WI38 (cell line): ENCODE measurements at regions not wholly inside any gene's neighbourhood (a gene's known extent, or its start where the extent isn't known, plus 50 kb on each side); places are given as distances from the start of the nearest gene placed in this dataset.

ENCODE experiments used
- H3K4me3 ChIP-seq: 2 replicates; pipeline ENCODE4 v1.5.1; 2011; ENCODE audit warnings: low read depth, mild to moderate bottlenecking, control low read depth, low read length
- TF ChIP-seq, protein P1 (sequence below): IDR thresholded peaks from 2 replicates; pipeline ENCODE4 v1.5.1; 2012; ENCODE audit warnings: low read depth, mild to moderate bottlenecking, control low read depth, low read length

DNA sequence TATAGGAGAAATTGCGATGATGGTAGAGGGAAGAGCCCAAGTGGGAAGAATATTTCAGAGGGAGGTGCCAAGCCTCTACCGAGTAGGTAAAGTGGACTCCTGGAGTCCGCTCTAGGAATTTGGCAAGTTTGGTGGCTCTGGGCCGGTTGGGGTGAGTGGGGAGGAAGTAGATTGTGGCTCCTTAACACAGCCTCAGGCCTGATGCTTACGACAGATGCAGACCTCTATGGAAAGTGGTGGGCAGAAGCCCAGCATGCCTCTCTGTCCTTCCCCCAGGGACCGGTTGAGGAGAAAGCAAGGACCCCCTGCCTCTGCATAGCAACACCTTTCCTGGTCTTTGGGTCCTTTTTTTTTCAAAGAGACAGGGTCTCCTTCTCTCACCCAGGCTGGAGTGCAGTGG, 55.9 kb upstream of the SIAH1 start:
- TF ChIP-seq, protein P1, sequence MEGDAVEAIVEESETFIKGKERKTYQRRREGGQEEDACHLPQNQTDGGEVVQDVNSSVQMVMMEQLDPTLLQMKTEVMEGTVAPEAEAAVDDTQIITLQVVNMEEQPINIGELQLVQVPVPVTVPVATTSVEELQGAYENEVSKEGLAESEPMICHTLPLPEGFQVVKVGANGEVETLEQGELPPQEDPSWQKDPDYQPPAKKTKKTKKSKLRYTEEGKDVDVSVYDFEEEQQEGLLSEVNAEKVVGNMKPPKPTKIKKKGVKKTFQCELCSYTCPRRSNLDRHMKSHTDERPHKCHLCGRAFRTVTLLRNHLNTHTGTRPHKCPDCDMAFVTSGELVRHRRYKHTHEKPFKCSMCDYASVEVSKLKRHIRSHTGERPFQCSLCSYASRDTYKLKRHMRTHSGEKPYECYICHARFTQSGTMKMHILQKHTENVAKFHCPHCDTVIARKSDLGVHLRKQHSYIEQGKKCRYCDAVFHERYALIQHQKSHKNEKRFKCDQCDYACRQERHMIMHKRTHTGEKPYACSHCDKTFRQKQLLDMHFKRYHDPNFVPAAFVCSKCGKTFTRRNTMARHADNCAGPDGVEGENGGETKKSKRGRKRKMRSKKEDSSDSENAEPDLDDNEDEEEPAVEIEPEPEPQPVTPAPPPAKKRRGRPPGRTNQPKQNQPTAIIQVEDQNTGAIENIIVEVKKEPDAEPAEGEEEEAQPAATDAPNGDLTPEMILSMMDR, result no peak
- no peak overlapping the region for H3K4me3 ChIP-seq

DNA sequence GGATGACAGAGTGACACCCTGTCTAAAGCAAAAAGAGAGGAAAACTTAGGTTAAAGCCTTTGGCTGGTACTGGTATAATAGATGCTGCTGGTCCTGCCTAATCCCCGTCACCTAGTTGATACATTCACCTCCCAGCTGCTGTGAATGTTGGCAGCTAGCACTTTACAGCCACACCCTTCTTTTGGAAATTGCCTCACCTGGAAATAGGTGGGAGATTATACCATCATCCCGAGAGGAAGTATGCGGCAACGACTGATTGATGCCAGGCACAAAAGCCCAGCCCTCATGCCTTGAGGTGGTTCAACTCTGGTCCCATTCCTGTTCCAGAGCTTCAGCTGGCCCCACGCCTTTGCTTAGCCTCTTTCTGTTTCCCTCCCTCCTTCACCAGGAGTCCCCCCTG, 53.2 kb upstream of the SIAH1 start:
- H3K4me3 ChIP-seq, result no peak overlapping the region
- TF ChIP-seq, protein P1, result no peak

DNA sequence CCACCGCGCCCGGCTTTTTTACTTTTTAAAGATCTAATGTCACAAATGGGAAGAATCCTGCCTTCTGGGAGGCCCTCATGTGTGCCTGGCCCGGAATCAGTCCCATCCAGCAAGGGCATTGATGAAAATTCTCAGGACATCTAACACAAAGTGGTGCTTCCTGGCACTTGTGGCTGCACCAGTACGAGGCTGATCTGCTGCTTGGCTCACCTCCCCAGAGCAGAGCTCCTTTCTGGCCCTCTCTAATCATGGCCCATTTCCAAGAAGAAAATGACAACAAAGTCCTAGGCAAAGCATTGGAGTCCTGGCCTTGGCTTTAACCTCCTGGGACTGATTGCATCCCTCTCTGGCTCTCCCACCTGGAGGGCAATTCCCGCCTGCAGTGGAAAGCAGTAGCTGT, 50.7 kb upstream of the SIAH1 start:
- H3K4me3 ChIP-seq, result no peak overlapping the region
- TF ChIP-seq, protein P1, result no peak

DNA sequence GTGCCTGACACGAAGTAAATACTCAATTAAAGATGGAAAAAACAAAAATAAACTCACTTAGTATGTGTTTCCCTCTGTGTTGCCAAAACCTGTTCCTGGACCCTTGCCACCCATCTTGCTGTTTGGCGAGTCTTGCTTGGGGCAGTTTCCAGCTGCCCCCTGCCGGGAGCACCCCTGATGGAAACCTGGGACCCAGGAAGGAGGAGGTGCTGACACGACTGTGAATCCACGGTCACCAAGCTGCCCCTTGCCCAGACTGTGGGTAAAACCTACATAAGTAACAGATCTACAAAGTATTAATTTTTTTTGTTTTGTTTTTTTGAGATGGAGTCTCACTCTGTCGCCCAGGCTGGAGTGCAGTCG, 50.1 kb upstream of the SIAH1 start:
- H3K4me3 ChIP-seq, result no peak overlapping the region
- TF ChIP-seq, protein P1, result no peak
